ENCODE measurements at regions not wholly inside any gene's neighbourhood (a gene's known extent, or its start where the extent isn't known, plus 50 kb on each side); places are given as distances from the start of the nearest gene placed in this dataset.
"Not testable (repeated sequence)": the region's sequence is repeated elsewhere in the genome, so short reads cannot be mapped to it uniquely, and the experiment has no call there.

GRCh38 chr5:36459176-36460135, 146.9 kb upstream of the SLC1A3 start:
- Histone ChIP-seq H4K20me1 (ENCODE audit: control insufficient read depth, insufficient read depth, low read depth, low read length) (no peaks in the 10 kb centered on the region), H3K9me3 (ENCODE audit: control insufficient read depth, insufficient read depth, low read length) (no peaks in the 10 kb centered on the region), H3K27ac (ENCODE audit: low read depth, low read length) (no peak overlapping the region), H3K79me2 (ENCODE audit: control insufficient read depth, low read length) (no peaks in the 10 kb centered on the region), H3K9me2 (replicated peaks; ENCODE audit: control insufficient read depth, low read length) (no peaks in the 10 kb centered on the region; the same call in 1 of the 2 replicates), H3K4me2 (ENCODE audit: low read length) (no peak overlapping the region), H3K4me1 (ENCODE audit: control insufficient read depth, low read length) (0 out of 2 replicates have a peak, but pooled peaks cover 7% of the 10 kb centered on the region), H3K27me3 (ENCODE audit: control insufficient read depth, low read length) (0 out of 2 replicates have a peak, but pooled peaks cover 3% of the 10 kb centered on the region), H3K4me3 (ENCODE audit: low read length) (no peak overlapping the region), H3F3A (ENCODE audit: control insufficient read depth, insufficient read depth) (no peaks in the 10 kb centered on the region), H3K36me3 (ENCODE audit: control insufficient read depth, low read length) (no peaks in the 10 kb centered on the region)
- TF ChIP-seq CTCF (IDR thresholded peaks at IDR 0.05; ENCODE audit: low read depth, low read length, poor library complexity, severe bottlenecking) (peak; percentile 54), EZH2phosphoT487 (IDR thresholded peaks at IDR 0.05; ENCODE audit: borderline replicate concordance, low read length) (no peak)

GRCh38 chr5:36462295-36463021, 143.9 kb upstream of the SLC1A3 start:
- Histone ChIP-seq H3K36me3 (ENCODE audit: control insufficient read depth, low read length) (no peaks in the 10 kb centered on the region), H3K4me1 (ENCODE audit: control insufficient read depth, low read length) (0 out of 2 replicates have a peak, but pooled peaks cover 7% of the 10 kb centered on the region), H3K4me2 (ENCODE audit: low read length) (no peak overlapping the region), H4K20me1 (ENCODE audit: control insufficient read depth, insufficient read depth, low read depth, low read length) (no peaks in the 10 kb centered on the region), H3K27me3 (ENCODE audit: control insufficient read depth, low read length) (0 out of 2 replicates have a peak, but pooled peaks cover 3% of the 10 kb centered on the region), H3K27ac (ENCODE audit: low read depth, low read length) (no peak overlapping the region), H3K79me2 (ENCODE audit: control insufficient read depth, low read length) (no peaks in the 10 kb centered on the region), H3F3A (ENCODE audit: control insufficient read depth, insufficient read depth) (no peaks in the 10 kb centered on the region), H3K4me3 (ENCODE audit: low read length) (no peak overlapping the region), H3K9me3 (ENCODE audit: control insufficient read depth, insufficient read depth, low read length) (no peaks in the 10 kb centered on the region), H3K9me2 (replicated peaks; ENCODE audit: control insufficient read depth, low read length) (no peaks in the 10 kb centered on the region; the same call in 1 of the 2 replicates)
- TF ChIP-seq EZH2phosphoT487 (IDR thresholded peaks at IDR 0.05; ENCODE audit: borderline replicate concordance, low read length) = no peak
- TF ChIP-seq CTCF (IDR thresholded peaks at IDR 0.05; ENCODE audit: low read depth, low read length, poor library complexity, severe bottlenecking) = no peak

- not testable (repeated sequence) for H3K27me3 ChIP-seq (ENCODE audit: control insufficient read depth, low read length); H3F3A ChIP-seq (ENCODE audit: control insufficient read depth, insufficient read depth); H3K79me2 ChIP-seq (ENCODE audit: control insufficient read depth, low read length); H3K9me3 ChIP-seq (ENCODE audit: control insufficient read depth, insufficient read depth, low read length); H3K4me2 ChIP-seq (ENCODE audit: low read length); H3K27ac ChIP-seq (ENCODE audit: low read depth, low read length); H4K20me1 ChIP-seq (ENCODE audit: control insufficient read depth, insufficient read depth, low read depth, low read length); H3K36me3 ChIP-seq (ENCODE audit: control insufficient read depth, low read length); H3K4me1 ChIP-seq (ENCODE audit: control insufficient read depth, low read length); H3K4me3 ChIP-seq (ENCODE audit: low read length); H3K9me2 ChIP-seq (replicated peaks; ENCODE audit: control insufficient read depth, low read length)
Measured at GRCh38 chr5:36475942-36476341, 130.5 kb upstream of the SLC1A3 start.

Data from DOHH2 (cell line).